ENCODE measurements at regions not wholly inside any gene's neighbourhood (a gene's known extent, or its start where the extent isn't known, plus 50 kb on each side); places are given as distances from the start of the nearest gene placed in this dataset.

DNA sequence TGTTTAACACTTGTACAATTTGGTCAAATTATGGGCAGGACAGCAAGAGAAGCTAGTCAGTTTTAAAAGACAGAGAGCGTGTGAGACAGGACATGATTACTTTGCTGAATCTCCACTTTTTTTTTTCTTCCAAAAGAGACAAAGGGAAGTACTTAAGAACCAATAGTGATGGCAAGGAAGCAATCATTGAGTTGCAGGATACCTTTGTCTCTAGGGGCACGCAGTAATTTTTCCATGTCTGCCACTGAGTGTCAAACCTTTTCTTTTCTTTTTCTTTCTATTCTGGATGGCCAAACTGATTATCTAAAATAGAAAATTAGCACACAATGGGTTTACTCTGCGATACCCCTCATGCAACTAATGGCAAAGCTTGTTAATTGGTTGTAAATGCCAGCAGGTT, 533.0 kb downstream of the PLCL1 start:
- no peak overlapping the region for H3K27ac Mint-ChIP-seq
- H3K4me1 Mint-ChIP-seq (ENCODE audit: low read depth) = no peaks in the 10 kb centered on the region
- ATAC-seq = no peak
- POLR2A ChIA-PET = no interaction called here
- no peak overlapping the region for H3K4me3 Mint-ChIP-seq
- peaks cover 17% of the 10 kb centered on the region for H3K27me3 Mint-ChIP-seq
- H3K36me3 Mint-ChIP-seq (ENCODE audit: low read depth) = no peaks in the 10 kb centered on the region
- H3K9me3 Mint-ChIP-seq = no peaks in the 10 kb centered on the region
- intact Hi-C loops (cut with micrococcal nuclease) = no loop called here
- TF ChIP-seq, protein P1, sequence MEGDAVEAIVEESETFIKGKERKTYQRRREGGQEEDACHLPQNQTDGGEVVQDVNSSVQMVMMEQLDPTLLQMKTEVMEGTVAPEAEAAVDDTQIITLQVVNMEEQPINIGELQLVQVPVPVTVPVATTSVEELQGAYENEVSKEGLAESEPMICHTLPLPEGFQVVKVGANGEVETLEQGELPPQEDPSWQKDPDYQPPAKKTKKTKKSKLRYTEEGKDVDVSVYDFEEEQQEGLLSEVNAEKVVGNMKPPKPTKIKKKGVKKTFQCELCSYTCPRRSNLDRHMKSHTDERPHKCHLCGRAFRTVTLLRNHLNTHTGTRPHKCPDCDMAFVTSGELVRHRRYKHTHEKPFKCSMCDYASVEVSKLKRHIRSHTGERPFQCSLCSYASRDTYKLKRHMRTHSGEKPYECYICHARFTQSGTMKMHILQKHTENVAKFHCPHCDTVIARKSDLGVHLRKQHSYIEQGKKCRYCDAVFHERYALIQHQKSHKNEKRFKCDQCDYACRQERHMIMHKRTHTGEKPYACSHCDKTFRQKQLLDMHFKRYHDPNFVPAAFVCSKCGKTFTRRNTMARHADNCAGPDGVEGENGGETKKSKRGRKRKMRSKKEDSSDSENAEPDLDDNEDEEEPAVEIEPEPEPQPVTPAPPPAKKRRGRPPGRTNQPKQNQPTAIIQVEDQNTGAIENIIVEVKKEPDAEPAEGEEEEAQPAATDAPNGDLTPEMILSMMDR (IDR thresholded peaks at IDR 0.05) = no peak
- CTCF ChIA-PET = interaction anchor here (1.5 kb wide), 2 partner anchors 22 to 28 kb away, joined by 3 to 6 read pairs; no protein-coding TSS in a partner anchor
- no peak for DNase-seq

- POLR2A ChIA-PET = no interaction called here
- no peak for DNase-seq
- no peaks in the 10 kb centered on the region for H3K36me3 Mint-ChIP-seq (ENCODE audit: low read depth)
- H3K27me3 Mint-ChIP-seq = peaks cover 14% of the 10 kb centered on the region
- intact Hi-C loops (cut with micrococcal nuclease) = no loop called here
- no peak overlapping the region for H3K4me3 Mint-ChIP-seq
- CTCF ChIA-PET = no interaction called here
- H3K27ac Mint-ChIP-seq = no peak overlapping the region
- no peak for ATAC-seq
- H3K9me3 Mint-ChIP-seq = no peaks in the 10 kb centered on the region
- TF ChIP-seq, protein P1 (IDR thresholded peaks at IDR 0.05) = no peak
- H3K4me1 Mint-ChIP-seq (ENCODE audit: low read depth) = peaks cover 23% of the 10 kb centered on the region
Measured at GRCh38 chr2:198328454-198328853, 524.1 kb downstream of the PLCL1 start.

DNA sequence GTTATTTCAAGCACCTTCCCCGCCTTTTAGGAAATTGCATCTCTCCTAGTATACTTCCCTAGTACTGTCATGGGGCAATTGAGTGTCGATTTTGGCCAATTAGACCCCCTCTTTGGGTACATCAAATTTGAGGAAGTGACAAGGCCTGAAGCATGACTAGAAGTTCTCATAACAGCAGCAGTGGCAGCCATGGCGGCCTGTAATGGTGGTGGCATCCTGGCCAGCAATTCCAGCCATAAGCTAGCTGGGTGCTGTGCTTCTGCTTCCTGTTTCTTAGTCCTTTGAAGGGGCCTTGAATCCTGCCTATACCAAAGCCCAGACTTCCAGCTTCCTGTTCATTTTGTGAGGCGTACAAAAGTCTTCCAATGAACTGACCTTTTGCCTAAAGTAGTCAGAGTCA, 523.1 kb downstream of the PLCL1 start:
- no peaks in the 10 kb centered on the region for H3K36me3 Mint-ChIP-seq (ENCODE audit: low read depth)
- ATAC-seq (no peak), DNase-seq (no peak)
- no peaks in the 10 kb centered on the region for H3K9me3 Mint-ChIP-seq
- ChIA-PET CTCF (no interaction called here), POLR2A (no interaction called here)
- TF ChIP-seq, protein P1 (IDR thresholded peaks at IDR 0.05) = no peak
- intact Hi-C loops (cut with micrococcal nuclease) = no loop called here
- peaks cover 16% of the 10 kb centered on the region for H3K27me3 Mint-ChIP-seq
- no peak overlapping the region for H3K27ac Mint-ChIP-seq
- H3K4me1 Mint-ChIP-seq (ENCODE audit: low read depth) = peaks cover 23% of the 10 kb centered on the region
- no peak overlapping the region for H3K4me3 Mint-ChIP-seq

- Mint-ChIP-seq H3K36me3 (ENCODE audit: low read depth) (no peaks in the 10 kb centered on the region), H3K4me3 (no peak overlapping the region), H3K27me3 (peaks cover 22% of the 10 kb centered on the region), H3K9me3 (no peaks in the 10 kb centered on the region), H3K27ac (no peak overlapping the region), H3K4me1 (ENCODE audit: low read depth) (peaks cover 23% of the 10 kb centered on the region)
- intact Hi-C loops (cut with micrococcal nuclease) = no loop called here
- ATAC-seq (peak; percentile 82), DNase-seq (no peak)
- TF ChIP-seq, protein P1 (IDR thresholded peaks at IDR 0.05) = no peak
- ChIA-PET POLR2A (no interaction called here), CTCF (interaction anchor here (0.6 to 1.5 kb wide), 3 partner anchors 11 to 29 kb away, joined by 3 to 7 read pairs (median 4); no protein-coding TSS in a partner anchor)
Measured at GRCh38 chr2:198326431-198326830, 522.0 kb downstream of the PLCL1 start.

DNA sequence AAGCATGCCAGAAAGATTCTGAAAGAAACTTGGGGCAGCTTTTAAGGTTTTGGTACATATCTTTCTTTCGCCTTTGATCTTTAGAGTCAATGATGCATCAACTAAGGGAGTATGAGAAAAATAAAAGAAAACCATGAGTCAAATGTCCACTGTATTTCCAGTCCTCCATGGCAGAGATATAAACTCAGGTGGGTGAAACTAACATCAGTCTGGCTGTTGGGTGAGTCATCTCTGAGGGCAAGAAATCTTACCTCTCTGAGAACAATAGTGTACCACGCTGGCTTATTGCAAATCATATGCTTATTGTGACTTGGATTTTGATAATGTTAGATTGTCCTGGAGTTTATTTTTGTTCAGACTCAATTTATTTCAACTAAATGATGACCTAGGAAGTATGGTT, 521.0 kb downstream of the PLCL1 start:
- POLR2A ChIA-PET = no interaction called here

More for the DNA sequence above, 521.0 kb downstream of the PLCL1 start:
- Mint-ChIP-seq H3K27me3 (peaks cover 23% of the 10 kb centered on the region), H3K4me3 (no peak overlapping the region), H3K9me3 (no peaks in the 10 kb centered on the region), H3K4me1 (ENCODE audit: low read depth) (peaks cover 23% of the 10 kb centered on the region), H3K36me3 (ENCODE audit: low read depth) (no peaks in the 10 kb centered on the region), H3K27ac (no peak overlapping the region)
- peak; percentile 7 for DNase-seq
- TF ChIP-seq, protein P1 (IDR thresholded peaks at IDR 0.05) = no peak
- ATAC-seq = peak; percentile 81
- CTCF ChIA-PET = interaction anchor here (1.5 kb wide), 2 partner anchors 10 to 16 kb away, joined by 4 to 7 read pairs; no protein-coding TSS in a partner anchor
- intact Hi-C loops (cut with micrococcal nuclease) = no loop called here

Data from activated CD8-positive, alpha-beta T cell treated with anti-CD3 and anti-CD28 coated beads for 36 hours (primary cell).